ENCODE measurements at regions not wholly inside any gene's neighbourhood (a gene's known extent, or its start where the extent isn't known, plus 50 kb on each side); places are given as distances from the start of the nearest gene placed in this dataset.

DNA sequence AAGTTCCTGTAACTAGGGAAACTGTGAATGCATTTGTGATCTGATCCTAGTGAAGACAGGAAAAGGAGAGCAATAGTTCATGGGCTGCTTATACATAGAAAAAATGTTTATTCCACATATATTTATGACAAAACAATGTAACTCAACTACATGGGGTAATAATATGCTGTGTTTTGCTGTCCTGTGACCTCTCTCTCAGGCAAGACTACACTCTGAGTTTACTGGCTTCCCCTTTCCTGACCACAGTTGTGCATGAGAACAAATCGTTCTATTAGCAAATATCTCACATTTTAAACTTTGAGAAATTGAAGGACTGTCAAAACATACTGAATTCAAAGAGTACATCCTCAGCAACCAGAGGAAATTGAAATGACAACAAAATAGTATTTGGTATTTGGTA, 161.9 kb upstream of the TRPC6 start:
- Mint-ChIP-seq H3K27ac (no peak overlapping the region), H3K9me3 (no peaks in the 10 kb centered on the region), H3K4me3 (no peak overlapping the region), H3K27me3 (ENCODE audit: insufficient read depth, low read depth, poor library complexity) (no peaks in the 10 kb centered on the region), H3K4me1 (peaks cover 18% of the 10 kb centered on the region), H3K36me3 (ENCODE audit: low read depth) (no peaks in the 10 kb centered on the region)
- Histone ChIP-seq H3K4me2 (no peak overlapping the region), H3K27me3 (ENCODE audit: insufficient read depth) (no peaks in the 10 kb centered on the region), H3K4me3 (no peak overlapping the region), H4K20me1 (replicated peaks; ENCODE audit: insufficient read depth) (no peaks in the 10 kb centered on the region), H3K9me2 (ENCODE audit: insufficient read depth) (no peaks in the 10 kb centered on the region), H3K4me1 (ENCODE audit: insufficient read depth) (peaks cover 24% of the 10 kb centered on the region), H2AFZ (no peak overlapping the region), H3K36me3 (ENCODE audit: insufficient read depth) (no peaks in the 10 kb centered on the region), H3K79me2 (replicated peaks; ENCODE audit: insufficient read depth) (no peaks in the 10 kb centered on the region), H3K27ac (ENCODE audit: low read depth) (no peak overlapping the region), H3F3A (replicated peaks; ENCODE audit: low read depth) (no peaks in the 10 kb centered on the region)
- ATAC-seq, result no peak
- DNase-seq (ENCODE audit: low spot score), result no peak
- no peak for TF ChIP-seq ZNF331 (CRISPR knock-in tag; IDR thresholded peaks at IDR 0.05; ENCODE audit: low read depth)
- no peak for TF ChIP-seq NANOG (IDR thresholded peaks at IDR 0.05; ENCODE audit: borderline replicate concordance)
- no peak for TF ChIP-seq ZNF114 (CRISPR knock-in tag; IDR thresholded peaks at IDR 0.05)
- TF ChIP-seq, protein P1, sequence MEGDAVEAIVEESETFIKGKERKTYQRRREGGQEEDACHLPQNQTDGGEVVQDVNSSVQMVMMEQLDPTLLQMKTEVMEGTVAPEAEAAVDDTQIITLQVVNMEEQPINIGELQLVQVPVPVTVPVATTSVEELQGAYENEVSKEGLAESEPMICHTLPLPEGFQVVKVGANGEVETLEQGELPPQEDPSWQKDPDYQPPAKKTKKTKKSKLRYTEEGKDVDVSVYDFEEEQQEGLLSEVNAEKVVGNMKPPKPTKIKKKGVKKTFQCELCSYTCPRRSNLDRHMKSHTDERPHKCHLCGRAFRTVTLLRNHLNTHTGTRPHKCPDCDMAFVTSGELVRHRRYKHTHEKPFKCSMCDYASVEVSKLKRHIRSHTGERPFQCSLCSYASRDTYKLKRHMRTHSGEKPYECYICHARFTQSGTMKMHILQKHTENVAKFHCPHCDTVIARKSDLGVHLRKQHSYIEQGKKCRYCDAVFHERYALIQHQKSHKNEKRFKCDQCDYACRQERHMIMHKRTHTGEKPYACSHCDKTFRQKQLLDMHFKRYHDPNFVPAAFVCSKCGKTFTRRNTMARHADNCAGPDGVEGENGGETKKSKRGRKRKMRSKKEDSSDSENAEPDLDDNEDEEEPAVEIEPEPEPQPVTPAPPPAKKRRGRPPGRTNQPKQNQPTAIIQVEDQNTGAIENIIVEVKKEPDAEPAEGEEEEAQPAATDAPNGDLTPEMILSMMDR (conservative IDR thresholded peaks at IDR 0.05; ENCODE audit: low read depth in 2 of 2), result no peak
- TF ChIP-seq EZH2 (IDR thresholded peaks at IDR 0.05; ENCODE audit: low read depth, unreplicated experiment), result no peak
- no peak for TF ChIP-seq STAT1 (IDR thresholded peaks at IDR 0.05; ENCODE audit: unreplicated experiment)
- TF ChIP-seq, protein P2, sequence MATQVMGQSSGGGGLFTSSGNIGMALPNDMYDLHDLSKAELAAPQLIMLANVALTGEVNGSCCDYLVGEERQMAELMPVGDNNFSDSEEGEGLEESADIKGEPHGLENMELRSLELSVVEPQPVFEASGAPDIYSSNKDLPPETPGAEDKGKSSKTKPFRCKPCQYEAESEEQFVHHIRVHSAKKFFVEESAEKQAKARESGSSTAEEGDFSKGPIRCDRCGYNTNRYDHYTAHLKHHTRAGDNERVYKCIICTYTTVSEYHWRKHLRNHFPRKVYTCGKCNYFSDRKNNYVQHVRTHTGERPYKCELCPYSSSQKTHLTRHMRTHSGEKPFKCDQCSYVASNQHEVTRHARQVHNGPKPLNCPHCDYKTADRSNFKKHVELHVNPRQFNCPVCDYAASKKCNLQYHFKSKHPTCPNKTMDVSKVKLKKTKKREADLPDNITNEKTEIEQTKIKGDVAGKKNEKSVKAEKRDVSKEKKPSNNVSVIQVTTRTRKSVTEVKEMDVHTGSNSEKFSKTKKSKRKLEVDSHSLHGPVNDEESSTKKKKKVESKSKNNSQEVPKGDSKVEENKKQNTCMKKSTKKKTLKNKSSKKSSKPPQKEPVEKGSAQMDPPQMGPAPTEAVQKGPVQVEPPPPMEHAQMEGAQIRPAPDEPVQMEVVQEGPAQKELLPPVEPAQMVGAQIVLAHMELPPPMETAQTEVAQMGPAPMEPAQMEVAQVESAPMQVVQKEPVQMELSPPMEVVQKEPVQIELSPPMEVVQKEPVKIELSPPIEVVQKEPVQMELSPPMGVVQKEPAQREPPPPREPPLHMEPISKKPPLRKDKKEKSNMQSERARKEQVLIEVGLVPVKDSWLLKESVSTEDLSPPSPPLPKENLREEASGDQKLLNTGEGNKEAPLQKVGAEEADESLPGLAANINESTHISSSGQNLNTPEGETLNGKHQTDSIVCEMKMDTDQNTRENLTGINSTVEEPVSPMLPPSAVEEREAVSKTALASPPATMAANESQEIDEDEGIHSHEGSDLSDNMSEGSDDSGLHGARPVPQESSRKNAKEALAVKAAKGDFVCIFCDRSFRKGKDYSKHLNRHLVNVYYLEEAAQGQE (IDR thresholded peaks at IDR 0.05; ENCODE audit: unreplicated experiment), result no peak
- TF ChIP-seq, protein P3, sequence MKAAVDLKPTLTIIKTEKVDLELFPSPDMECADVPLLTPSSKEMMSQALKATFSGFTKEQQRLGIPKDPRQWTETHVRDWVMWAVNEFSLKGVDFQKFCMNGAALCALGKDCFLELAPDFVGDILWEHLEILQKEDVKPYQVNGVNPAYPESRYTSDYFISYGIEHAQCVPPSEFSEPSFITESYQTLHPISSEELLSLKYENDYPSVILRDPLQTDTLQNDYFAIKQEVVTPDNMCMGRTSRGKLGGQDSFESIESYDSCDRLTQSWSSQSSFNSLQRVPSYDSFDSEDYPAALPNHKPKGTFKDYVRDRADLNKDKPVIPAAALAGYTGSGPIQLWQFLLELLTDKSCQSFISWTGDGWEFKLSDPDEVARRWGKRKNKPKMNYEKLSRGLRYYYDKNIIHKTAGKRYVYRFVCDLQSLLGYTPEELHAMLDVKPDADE (IDR thresholded peaks at IDR 0.05), result no peak
- no peak for TF ChIP-seq POLR2AphosphoS5 (IDR thresholded peaks at IDR 0.05; ENCODE audit: low read depth)
- TF ChIP-seq CREB1 (CRISPR knock-in tag; IDR thresholded peaks at IDR 0.05; ENCODE audit: low read depth), result no peak

DNA sequence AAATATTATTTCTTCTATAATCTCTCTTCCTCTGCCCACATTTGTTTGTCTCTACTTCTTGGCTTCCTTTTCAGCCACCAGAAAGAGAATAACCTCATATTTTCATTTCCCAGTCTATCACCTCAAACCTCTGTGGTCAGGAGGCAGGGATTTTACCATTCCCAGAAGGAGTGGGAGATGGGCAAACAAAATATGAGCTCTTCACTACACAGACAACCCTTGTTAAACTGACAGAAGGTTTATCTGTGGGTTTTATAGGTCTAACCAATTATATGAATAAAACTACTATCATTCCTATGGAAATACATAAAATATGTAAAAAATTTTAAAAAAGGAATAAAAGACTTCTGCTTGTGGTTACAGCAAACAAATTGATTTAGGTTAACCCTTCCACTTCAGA, 160.0 kb upstream of the TRPC6 start:
- H3K9me3 Mint-ChIP-seq, result no peaks in the 10 kb centered on the region
- ATAC-seq (no peak), DNase-seq (ENCODE audit: low spot score) (no peak)
- H3K27ac Mint-ChIP-seq, result no peak overlapping the region
- no peak overlapping the region for H3K4me3 Mint-ChIP-seq
- Histone ChIP-seq H3F3A (replicated peaks; ENCODE audit: low read depth) (no peaks in the 10 kb centered on the region), H3K4me2 (no peak overlapping the region), H3K27ac (ENCODE audit: low read depth) (no peak overlapping the region), H3K9me2 (ENCODE audit: insufficient read depth) (0 out of 2 replicates have a peak, but pooled peaks cover 4% of the 10 kb centered on the region), H3K36me3 (ENCODE audit: insufficient read depth) (no peaks in the 10 kb centered on the region), H3K4me1 (ENCODE audit: insufficient read depth) (peaks cover 19% of the 10 kb centered on the region), H4K20me1 (replicated peaks; ENCODE audit: insufficient read depth) (no peaks in the 10 kb centered on the region), H2AFZ (no peak overlapping the region), H3K27me3 (ENCODE audit: insufficient read depth) (no peaks in the 10 kb centered on the region), H3K4me3 (no peak overlapping the region), H3K79me2 (replicated peaks; ENCODE audit: insufficient read depth) (no peaks in the 10 kb centered on the region)
- H3K27me3 Mint-ChIP-seq (ENCODE audit: insufficient read depth, low read depth, poor library complexity), result no peaks in the 10 kb centered on the region
- H3K4me1 Mint-ChIP-seq, result peaks cover 14% of the 10 kb centered on the region
- H3K36me3 Mint-ChIP-seq (ENCODE audit: low read depth), result no peaks in the 10 kb centered on the region
- TF ChIP-seq, protein P4, sequence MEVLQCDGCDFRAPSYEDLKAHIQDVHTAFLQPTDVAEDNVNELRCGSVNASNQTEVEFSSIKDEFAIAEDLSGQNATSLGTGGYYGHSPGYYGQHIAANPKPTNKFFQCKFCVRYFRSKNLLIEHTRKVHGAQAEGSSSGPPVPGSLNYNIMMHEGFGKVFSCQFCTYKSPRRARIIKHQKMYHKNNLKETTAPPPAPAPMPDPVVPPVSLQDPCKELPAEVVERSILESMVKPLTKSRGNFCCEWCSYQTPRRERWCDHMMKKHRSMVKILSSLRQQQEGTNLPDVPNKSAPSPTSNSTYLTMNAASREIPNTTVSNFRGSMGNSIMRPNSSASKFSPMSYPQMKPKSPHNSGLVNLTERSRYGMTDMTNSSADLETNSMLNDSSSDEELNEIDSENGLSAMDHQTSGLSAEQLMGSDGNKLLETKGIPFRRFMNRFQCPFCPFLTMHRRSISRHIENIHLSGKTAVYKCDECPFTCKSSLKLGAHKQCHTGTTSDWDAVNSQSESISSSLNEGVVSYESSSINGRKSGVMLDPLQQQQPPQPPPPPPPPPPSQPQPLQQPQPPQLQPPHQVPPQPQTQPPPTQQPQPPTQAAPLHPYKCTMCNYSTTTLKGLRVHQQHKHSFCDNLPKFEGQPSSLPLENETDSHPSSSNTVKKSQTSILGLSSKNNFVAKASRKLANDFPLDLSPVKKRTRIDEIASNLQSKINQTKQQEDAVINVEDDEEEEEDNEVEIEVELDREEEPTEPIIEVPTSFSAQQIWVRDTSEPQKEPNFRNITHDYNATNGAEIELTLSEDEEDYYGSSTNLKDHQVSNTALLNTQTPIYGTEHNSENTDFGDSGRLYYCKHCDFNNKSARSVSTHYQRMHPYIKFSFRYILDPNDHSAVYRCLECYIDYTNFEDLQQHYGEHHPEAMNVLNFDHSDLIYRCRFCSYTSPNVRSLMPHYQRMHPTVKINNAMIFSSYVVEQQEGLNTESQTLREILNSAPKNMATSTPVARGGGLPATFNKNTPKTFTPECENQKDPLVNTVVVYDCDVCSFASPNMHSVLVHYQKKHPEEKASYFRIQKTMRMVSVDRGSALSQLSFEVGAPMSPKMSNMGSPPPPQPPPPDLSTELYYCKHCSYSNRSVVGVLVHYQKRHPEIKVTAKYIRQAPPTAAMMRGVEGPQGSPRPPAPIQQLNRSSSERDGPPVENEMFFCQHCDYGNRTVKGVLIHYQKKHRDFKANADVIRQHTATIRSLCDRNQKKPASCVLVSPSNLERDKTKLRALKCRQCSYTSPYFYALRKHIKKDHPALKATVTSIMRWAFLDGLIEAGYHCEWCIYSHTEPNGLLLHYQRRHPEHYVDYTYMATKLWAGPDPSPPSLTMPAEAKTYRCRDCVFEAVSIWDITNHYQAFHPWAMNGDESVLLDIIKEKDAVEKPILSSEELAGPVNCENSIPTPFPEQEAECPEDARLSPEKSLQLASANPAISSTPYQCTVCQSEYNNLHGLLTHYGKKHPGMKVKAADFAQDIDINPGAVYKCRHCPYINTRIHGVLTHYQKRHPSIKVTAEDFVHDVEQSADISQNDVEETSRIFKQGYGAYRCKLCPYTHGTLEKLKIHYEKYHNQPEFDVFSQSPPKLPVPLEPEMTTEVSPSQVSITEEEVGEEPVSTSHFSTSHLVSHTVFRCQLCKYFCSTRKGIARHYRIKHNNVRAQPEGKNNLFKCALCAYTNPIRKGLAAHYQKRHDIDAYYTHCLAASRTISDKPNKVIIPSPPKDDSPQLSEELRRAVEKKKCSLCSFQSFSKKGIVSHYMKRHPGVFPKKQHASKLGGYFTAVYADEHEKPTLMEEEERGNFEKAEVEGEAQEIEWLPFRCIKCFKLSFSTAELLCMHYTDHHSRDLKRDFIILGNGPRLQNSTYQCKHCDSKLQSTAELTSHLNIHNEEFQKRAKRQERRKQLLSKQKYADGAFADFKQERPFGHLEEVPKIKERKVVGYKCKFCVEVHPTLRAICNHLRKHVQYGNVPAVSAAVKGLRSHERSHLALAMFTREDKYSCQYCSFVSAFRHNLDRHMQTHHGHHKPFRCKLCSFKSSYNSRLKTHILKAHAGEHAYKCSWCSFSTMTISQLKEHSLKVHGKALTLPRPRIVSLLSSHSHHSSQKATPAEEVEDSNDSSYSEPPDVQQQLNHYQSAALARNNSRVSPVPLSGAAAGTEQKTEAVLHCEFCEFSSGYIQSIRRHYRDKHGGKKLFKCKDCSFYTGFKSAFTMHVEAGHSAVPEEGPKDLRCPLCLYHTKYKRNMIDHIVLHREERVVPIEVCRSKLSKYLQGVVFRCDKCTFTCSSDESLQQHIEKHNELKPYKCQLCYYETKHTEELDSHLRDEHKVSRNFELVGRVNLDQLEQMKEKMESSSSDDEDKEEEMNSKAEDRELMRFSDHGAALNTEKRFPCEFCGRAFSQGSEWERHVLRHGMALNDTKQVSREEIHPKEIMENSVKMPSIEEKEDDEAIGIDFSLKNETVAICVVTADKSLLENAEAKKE (CRISPR knock-in tag; IDR thresholded peaks at IDR 0.05), result no peak
- TF ChIP-seq CREB1 (CRISPR knock-in tag; IDR thresholded peaks at IDR 0.05; ENCODE audit: low read depth), result no peak
